ENCODE measurements at regions not wholly inside any gene's neighbourhood (a gene's known extent, or its start where the extent isn't known, plus 50 kb on each side); places are given as distances from the start of the nearest gene placed in this dataset.

DNA sequence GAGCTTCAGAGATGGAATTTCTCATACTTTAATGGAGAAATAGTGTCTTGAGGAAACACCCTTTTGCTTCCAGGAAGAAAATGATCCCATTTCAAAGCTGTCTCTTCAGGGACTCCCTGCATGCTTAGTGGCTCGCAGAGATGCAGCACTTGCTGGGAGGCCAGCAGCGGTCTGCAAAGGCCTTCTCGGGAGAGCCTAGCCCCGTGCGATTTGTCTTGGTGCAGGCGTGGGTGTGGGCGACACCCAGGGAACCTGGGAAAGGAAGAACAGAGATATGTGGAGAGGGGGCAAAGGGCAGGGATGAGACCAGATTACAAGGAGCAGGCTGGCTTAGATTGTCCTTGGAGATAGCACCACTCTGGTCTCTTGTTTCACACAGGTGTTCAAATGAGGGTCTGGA, 352.3 kb upstream of the PODXL start:
- H3K9me3 Mint-ChIP-seq, result peaks cover 3 to 25% (median 10%) of the 10 kb centered on the region in 8 donors
- no peak overlapping the region for H3K27ac Mint-ChIP-seq
- no peaks in the 10 kb centered on the region for H3K36me3 ChIP-seq (ENCODE audit: insufficient read depth, low read length)
- H3K4me1 Mint-ChIP-seq, result no peaks in the 10 kb centered on the region
- no peaks in the 10 kb centered on the region for H3K9me3 ChIP-seq (ENCODE audit: control insufficient read depth in 1 of 2, low read length in 2 of 2)
- H3K4me1 ChIP-seq (ENCODE audit: insufficient read depth, low read length), result no peaks in the 10 kb centered on the region
- no peaks in the 10 kb centered on the region for H3K27me3 ChIP-seq (ENCODE audit: insufficient read depth, low read length)
- intact Hi-C loops (cut with micrococcal nuclease), result no loop called here
- no peak overlapping the region for H3K4me3 Mint-ChIP-seq
- H3K4me3 ChIP-seq (ENCODE audit: low read length in 2 of 2), result no peak overlapping the region
- CTCF ChIA-PET (ENCODE audit: partially characterized antibody), result no interaction called here
- POLR2A ChIA-PET (ENCODE audit: partially characterized antibody), result no interaction called here
- no peak for DNase-seq
- no peak overlapping the region for H3K27ac ChIP-seq (ENCODE audit: low read depth, low read length)
- H3K27me3 Mint-ChIP-seq, result peaks cover 23 to 39% of the 10 kb centered on the region in 2 donors
- peaks cover 1 to 4% of the 10 kb centered on the region in 2 donors for H3K36me3 Mint-ChIP-seq

DNA sequence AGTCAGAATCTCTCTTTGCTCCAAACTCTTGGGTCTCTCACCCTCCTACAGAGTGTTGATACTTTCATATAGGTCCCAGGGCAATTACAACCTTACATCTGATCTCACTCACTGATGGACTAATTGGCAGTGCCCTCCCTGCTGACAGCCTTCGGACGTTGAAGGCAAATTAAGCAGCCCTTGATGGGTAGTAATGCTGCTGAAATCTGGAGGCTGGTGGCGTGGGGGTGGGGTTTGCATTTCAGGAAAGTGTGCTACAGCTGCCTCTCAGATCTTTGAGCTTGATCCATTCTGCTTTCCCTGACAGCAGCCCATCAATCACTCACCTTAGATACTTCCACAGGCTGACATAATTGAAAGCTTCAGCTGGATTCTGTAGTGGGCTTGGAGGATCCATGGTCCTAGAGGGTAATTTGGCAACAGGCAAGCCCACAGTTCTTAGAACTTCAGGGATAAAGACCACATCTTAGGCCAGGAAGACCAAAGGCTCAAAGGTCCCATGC, 349.1 kb upstream of the PODXL start:
- H3K27ac Mint-ChIP-seq, result peak overlapping the region in 1 of 7 donors; percentile 11
- POLR2A ChIA-PET (ENCODE audit: partially characterized antibody), result no interaction called here
- intact Hi-C loops (cut with micrococcal nuclease), result no loop called here

DNA sequence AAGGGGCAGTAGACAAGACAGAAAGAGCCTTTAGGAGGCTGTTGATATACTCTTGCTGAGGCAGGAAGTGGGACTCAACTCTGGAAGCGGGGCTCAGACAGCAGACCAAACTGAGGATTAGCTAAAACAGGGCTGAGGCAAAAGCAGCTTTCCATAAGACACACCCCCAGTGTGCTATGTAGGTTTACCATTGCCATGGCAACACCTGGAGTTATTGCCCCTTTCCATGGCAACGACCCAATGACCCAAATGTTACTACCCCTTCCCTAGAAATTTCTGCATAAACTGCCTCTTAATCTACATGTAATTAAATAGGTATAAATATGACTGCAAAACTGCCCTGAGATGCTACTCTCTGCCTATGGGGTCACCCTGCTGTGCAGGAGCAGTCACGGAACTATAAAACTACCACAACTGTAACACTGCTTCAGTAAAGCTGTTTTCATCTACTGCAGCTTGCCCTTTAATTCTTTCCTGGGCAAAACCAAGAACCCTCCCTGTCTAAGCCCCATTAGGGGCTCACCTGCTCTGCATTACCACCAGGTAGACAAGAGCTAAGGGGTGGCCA, 348.4 kb upstream of the PODXL start:
- H3K36me3 ChIP-seq (ENCODE audit: insufficient read depth, low read length), result no peaks in the 10 kb centered on the region
- POLR2A ChIA-PET (ENCODE audit: partially characterized antibody), result no interaction called here
- DNase-seq, result no peak
- intact Hi-C loops (cut with micrococcal nuclease), result no loop called here
- peaks cover 1 to 4% of the 10 kb centered on the region in 2 donors for H3K36me3 Mint-ChIP-seq
- no peak overlapping the region for H3K4me3 ChIP-seq (ENCODE audit: low read length in 2 of 2)
- H3K27ac Mint-ChIP-seq, result no peak overlapping the region
- no peaks in the 10 kb centered on the region for H3K27me3 ChIP-seq (ENCODE audit: insufficient read depth, low read length)
- H3K4me1 ChIP-seq (ENCODE audit: insufficient read depth, low read length), result no peaks in the 10 kb centered on the region
- peaks cover 13 to 19% of the 10 kb centered on the region in 2 donors for H3K27me3 Mint-ChIP-seq
- no peaks in the 10 kb centered on the region for H3K4me1 Mint-ChIP-seq
- H3K27ac ChIP-seq (ENCODE audit: low read depth, low read length), result no peak overlapping the region
- no peak overlapping the region for H3K4me3 Mint-ChIP-seq
- peaks cover 2 to 19% (median 7%) of the 10 kb centered on the region in 8 donors for H3K9me3 Mint-ChIP-seq
- CTCF ChIA-PET (ENCODE audit: partially characterized antibody), result no interaction called here
- no peaks in the 10 kb centered on the region for H3K9me3 ChIP-seq (ENCODE audit: control insufficient read depth in 1 of 2, low read length in 2 of 2)

More for the DNA sequence above, 349.1 kb upstream of the PODXL start:
- H3K36me3 ChIP-seq (ENCODE audit: insufficient read depth, low read length), result no peaks in the 10 kb centered on the region
- no peak overlapping the region for H3K4me3 Mint-ChIP-seq
- CTCF ChIA-PET (ENCODE audit: partially characterized antibody), result no interaction called here
- H3K4me1 Mint-ChIP-seq, result no peaks in the 10 kb centered on the region
- H3K36me3 Mint-ChIP-seq, result peaks cover 1 to 4% of the 10 kb centered on the region in 2 donors
- H3K4me1 ChIP-seq (ENCODE audit: insufficient read depth, low read length), result no peaks in the 10 kb centered on the region
- H3K4me3 ChIP-seq (ENCODE audit: low read length in 2 of 2), result no peak overlapping the region
- H3K9me3 ChIP-seq (ENCODE audit: control insufficient read depth in 1 of 2, low read length in 2 of 2), result no peaks in the 10 kb centered on the region
- no peaks in the 10 kb centered on the region for H3K27me3 ChIP-seq (ENCODE audit: insufficient read depth, low read length)
- peaks cover 17 to 24% of the 10 kb centered on the region in 2 donors for H3K27me3 Mint-ChIP-seq
- H3K9me3 Mint-ChIP-seq, result peaks cover 3 to 19% (median 10%) of the 10 kb centered on the region in 8 donors
- H3K27ac ChIP-seq (ENCODE audit: low read depth, low read length), result no peak overlapping the region
- DNase-seq, result no peak

DNA sequence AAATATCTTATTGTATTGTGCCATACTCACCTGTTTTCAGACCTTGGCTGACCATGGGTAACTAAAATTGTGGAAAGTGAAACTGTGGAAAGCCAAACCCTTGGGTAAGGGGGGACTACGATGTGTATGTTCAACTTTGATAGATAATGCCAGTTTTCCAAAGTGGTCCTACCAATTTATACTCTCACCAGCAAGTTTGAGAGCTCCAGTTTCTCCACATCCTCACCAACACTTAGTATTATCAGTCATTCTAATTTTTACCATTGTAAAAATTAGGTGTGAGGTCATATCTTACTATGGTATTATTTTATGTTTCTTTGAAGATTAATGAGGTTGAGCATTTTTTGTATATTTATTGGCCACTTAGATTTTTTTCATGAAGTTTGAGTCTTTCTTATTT, 346.9 kb upstream of the PODXL start:
- Mint-ChIP-seq H3K27me3 (peaks cover 9 to 14% of the 10 kb centered on the region in 2 donors), H3K9me3 (peaks cover 2 to 19% (median 6%) of the 10 kb centered on the region in 8 donors), H3K4me1 (no peaks in the 10 kb centered on the region), H3K27ac (no peak overlapping the region), H3K36me3 (peaks cover 1 to 4% of the 10 kb centered on the region in 2 donors), H3K4me3 (no peak overlapping the region)
- H3K36me3 ChIP-seq (ENCODE audit: insufficient read depth, low read length), result no peaks in the 10 kb centered on the region
- no peaks in the 10 kb centered on the region for H3K9me3 ChIP-seq (ENCODE audit: control insufficient read depth in 1 of 2, low read length in 2 of 2)
- H3K27me3 ChIP-seq (ENCODE audit: insufficient read depth, low read length), result no peaks in the 10 kb centered on the region
- no peaks in the 10 kb centered on the region for H3K4me1 ChIP-seq (ENCODE audit: insufficient read depth, low read length)
- DNase-seq, result no peak
- intact Hi-C loops (cut with micrococcal nuclease), result no loop called here
- H3K4me3 ChIP-seq (ENCODE audit: low read length in 2 of 2), result no peak overlapping the region
- ChIA-PET CTCF (ENCODE audit: partially characterized antibody) (no interaction called here), POLR2A (ENCODE audit: partially characterized antibody) (no interaction called here)
- H3K27ac ChIP-seq (ENCODE audit: low read depth, low read length), result no peak overlapping the region

DNA sequence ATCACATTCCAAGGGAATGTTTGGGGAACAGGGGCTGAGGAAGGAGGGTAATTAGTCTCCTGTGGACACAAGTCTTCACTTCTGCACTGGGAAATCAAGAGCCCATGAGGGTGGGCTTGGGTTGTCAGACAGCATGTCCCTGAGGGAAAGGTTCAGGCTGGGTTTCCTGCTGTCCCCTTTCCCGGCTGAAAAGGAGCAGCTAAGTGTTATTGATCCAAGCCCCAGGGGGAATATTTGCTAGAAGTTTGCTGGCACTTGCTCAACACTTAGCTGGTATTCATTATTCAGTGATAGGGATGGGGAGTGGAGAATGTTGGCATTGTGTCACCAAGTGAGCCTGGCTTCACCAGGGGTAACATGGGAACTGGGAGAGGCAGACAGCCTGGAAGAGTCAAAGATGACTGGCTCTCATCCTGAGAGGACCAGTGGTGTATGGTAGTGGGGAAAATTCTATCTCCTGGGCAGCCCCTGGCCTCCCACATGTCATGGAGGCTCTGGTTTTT, 344.4 kb upstream of the PODXL start:
- H3K27ac Mint-ChIP-seq, result no peak overlapping the region
- H3K36me3 Mint-ChIP-seq, result no peaks in the 10 kb centered on the region
- Histone ChIP-seq H3K4me1 (ENCODE audit: insufficient read depth, low read length) (no peaks in the 10 kb centered on the region), H3K4me3 (ENCODE audit: low read length in 2 of 2) (no peak overlapping the region), H3K27me3 (ENCODE audit: insufficient read depth, low read length) (no peaks in the 10 kb centered on the region), H3K27ac (ENCODE audit: low read depth, low read length) (no peak overlapping the region), H3K9me3 (ENCODE audit: control insufficient read depth in 1 of 2, low read length in 2 of 2) (no peaks in the 10 kb centered on the region), H3K36me3 (ENCODE audit: insufficient read depth, low read length) (no peaks in the 10 kb centered on the region)
- POLR2A ChIA-PET (ENCODE audit: partially characterized antibody), result no interaction called here
- peaks cover 4 to 5% of the 10 kb centered on the region in 2 donors for H3K27me3 Mint-ChIP-seq
- DNase-seq, result no peak
- H3K4me3 Mint-ChIP-seq, result no peak overlapping the region
- no peaks in the 10 kb centered on the region for H3K4me1 Mint-ChIP-seq
- CTCF ChIA-PET (ENCODE audit: partially characterized antibody), result no interaction called here
- intact Hi-C loops (cut with micrococcal nuclease), result no loop called here
- peaks cover 2 to 12% (median 6%) of the 10 kb centered on the region in 8 donors for H3K9me3 Mint-ChIP-seq

DNA sequence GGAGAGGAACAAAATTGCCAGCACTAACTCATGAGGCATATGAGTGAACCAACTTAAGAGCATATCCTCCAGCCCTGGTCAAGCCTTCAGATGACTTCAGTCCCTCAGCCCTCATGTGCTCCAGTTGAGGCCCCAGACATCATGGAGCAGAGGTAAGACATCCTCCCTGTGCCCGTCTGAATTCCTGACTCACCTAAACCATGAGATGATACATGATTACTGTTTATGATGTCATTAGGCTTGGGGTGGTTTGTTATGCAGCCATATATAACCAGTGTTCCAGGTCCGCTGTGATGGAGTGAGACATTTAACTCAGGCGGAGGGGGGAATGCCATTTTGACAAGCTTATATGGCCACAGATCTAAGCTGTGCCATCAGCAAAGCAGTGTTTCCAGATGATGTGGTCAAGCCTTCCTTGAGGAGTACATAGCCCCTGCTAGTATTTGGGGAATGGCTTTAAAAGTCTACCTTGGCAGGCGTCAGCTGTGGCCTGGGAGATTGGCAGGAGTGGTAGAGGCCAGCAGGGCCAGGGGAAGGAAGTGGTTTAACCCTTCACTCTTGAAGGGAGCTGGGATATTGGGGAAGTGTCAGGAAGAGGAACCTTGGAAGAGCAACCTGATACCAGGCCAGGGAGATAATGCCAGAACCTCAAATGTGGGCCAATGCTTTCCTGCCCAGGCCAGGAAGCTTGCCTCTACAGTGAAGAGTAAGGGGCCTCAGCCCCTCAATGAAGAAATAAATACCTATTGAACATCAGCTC, 343.0 kb upstream of the PODXL start:
- H3K9me3 ChIP-seq (ENCODE audit: control insufficient read depth in 1 of 2, low read length in 2 of 2), result no peaks in the 10 kb centered on the region
- Mint-ChIP-seq H3K27ac (no peak overlapping the region), H3K36me3 (no peaks in the 10 kb centered on the region), H3K4me1 (no peaks in the 10 kb centered on the region), H3K4me3 (no peak overlapping the region), H3K9me3 (peaks cover 2 to 12% (median 5%) of the 10 kb centered on the region in 8 donors), H3K27me3 (peaks cover 2 to 4% of the 10 kb centered on the region in 2 donors)
- no peak overlapping the region for H3K27ac ChIP-seq (ENCODE audit: low read depth, low read length)
- POLR2A ChIA-PET (ENCODE audit: partially characterized antibody), result no interaction called here
- CTCF ChIA-PET (ENCODE audit: partially characterized antibody), result no interaction called here
- no peaks in the 10 kb centered on the region for H3K4me1 ChIP-seq (ENCODE audit: insufficient read depth, low read length)
- no peaks in the 10 kb centered on the region for H3K36me3 ChIP-seq (ENCODE audit: insufficient read depth, low read length)
- no peak overlapping the region for H3K4me3 ChIP-seq (ENCODE audit: low read length in 2 of 2)
- DNase-seq, result no peak
- no peaks in the 10 kb centered on the region for H3K27me3 ChIP-seq (ENCODE audit: insufficient read depth, low read length)
- intact Hi-C loops (cut with micrococcal nuclease), result no loop called here

DNA sequence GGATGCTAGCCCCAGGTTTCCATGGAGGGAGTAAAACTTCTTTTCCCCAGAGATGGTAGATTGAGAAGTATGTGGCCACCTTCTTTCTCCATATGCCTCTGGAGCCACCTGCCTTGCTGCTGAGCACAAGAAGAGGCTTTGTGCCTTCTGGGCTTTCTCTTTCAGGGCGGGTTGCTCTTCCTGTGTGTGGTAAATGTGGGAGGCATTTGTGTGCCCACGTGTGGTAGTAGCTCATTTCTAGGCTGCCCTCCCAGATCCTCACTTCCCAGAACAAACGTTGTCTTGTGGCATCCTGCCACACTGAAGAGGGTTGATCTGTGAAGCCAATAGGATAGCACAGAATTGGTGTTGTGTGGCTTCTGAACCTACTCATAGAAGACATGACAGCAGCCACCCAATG, 342.0 kb upstream of the PODXL start:
- ChIA-PET CTCF (ENCODE audit: partially characterized antibody) (no interaction called here), POLR2A (ENCODE audit: partially characterized antibody) (no interaction called here)
- no peak for DNase-seq
- no peak overlapping the region for H3K4me3 Mint-ChIP-seq
- H3K9me3 Mint-ChIP-seq, result peaks cover 0 to 5% (median 2%) of the 10 kb centered on the region in 8 donors
- Histone ChIP-seq H3K4me1 (ENCODE audit: insufficient read depth, low read length) (no peaks in the 10 kb centered on the region), H3K4me3 (ENCODE audit: low read length in 2 of 2) (no peak overlapping the region), H3K27me3 (ENCODE audit: insufficient read depth, low read length) (no peaks in the 10 kb centered on the region), H3K27ac (ENCODE audit: low read depth, low read length) (no peak overlapping the region), H3K36me3 (ENCODE audit: insufficient read depth, low read length) (no peaks in the 10 kb centered on the region), H3K9me3 (ENCODE audit: control insufficient read depth in 1 of 2, low read length in 2 of 2) (no peaks in the 10 kb centered on the region)
- intact Hi-C loops (cut with micrococcal nuclease), result no loop called here
- H3K36me3 Mint-ChIP-seq, result no peaks in the 10 kb centered on the region
- H3K27ac Mint-ChIP-seq, result no peak overlapping the region
- H3K4me1 Mint-ChIP-seq, result no peaks in the 10 kb centered on the region
- peaks cover 2 to 4% of the 10 kb centered on the region in 2 donors for H3K27me3 Mint-ChIP-seq

Measured in CD4-positive, alpha-beta memory T cell (primary cell).